PFSK-1 (cell line): ENCODE measurements at regions not wholly inside any gene's neighbourhood (a gene's known extent, or its start where the extent isn't known, plus 50 kb on each side); places are given as distances from the start of the nearest gene placed in this dataset.
A peak's percentile ranks its signal among the peaks of the same experiment; 100 is the strongest.

Source experiments
- FOXP2 ChIP-seq: optimal IDR thresholded peaks from 2 replicates; pipeline ENCODE3; 2011; ENCODE audit warnings: borderline replicate concordance, control low read depth, inconsistent platforms; ENCODE audit not compliant: insufficient read depth; ENCODE audit errors: extremely low read length, extremely low read depth
- POLR2AphosphoS5 ChIP-seq: IDR thresholded peaks from 2 replicates; pipeline ENCODE4 v1.6.1; 2012; ENCODE audit warnings: low read depth, mild to moderate bottlenecking, control low read depth, low read length, moderate library complexity
- REST ChIP-seq, 2 experiments: IDR thresholded peaks; 2 replicates each; pipeline versions ENCODE4 v1.6.1 to v1.8.0; 2011 to 2012; ENCODE audit warnings: low read depth in 2 of 2, low read length in 2 of 2, control low read depth in 1 of 2, inconsistent platforms in 1 of 2, mild to moderate bottlenecking in 1 of 2, moderate library complexity in 1 of 2; ENCODE audit not compliant: insufficient read depth in 1 of 2
- SIN3A ChIP-seq: IDR thresholded peaks from 2 replicates; pipeline ENCODE4 v1.6.1; 2012; ENCODE audit warnings: mild to moderate bottlenecking, low read length, moderate library complexity, borderline replicate concordance; ENCODE audit not compliant: insufficient read depth
- TAF1 ChIP-seq: IDR thresholded peaks from 2 replicates; pipeline ENCODE4 v1.6.1; 2012; ENCODE audit warnings: low read length, control low read depth, borderline replicate concordance; ENCODE audit not compliant: insufficient read depth

GRCh38 chr3:168249205-168249549 lies 153.5 kb upstream of the GOLIM4 start:
- no peak for TF ChIP-seq REST (IDR thresholded peaks at IDR 0.05; ENCODE audit: insufficient read depth in 1 of 2, low read depth in 2 of 2, low read length in 2 of 2)
- 0 out of 2 replicates have a peak, but pooled peaks have one; percentile 4 for TF ChIP-seq POLR2AphosphoS5
- TF ChIP-seq FOXP2: no peak
- TF ChIP-seq SIN3A: no peak
- TF ChIP-seq TAF1: no peak

GRCh38 chr3:168248383-168249204 lies 152.9 kb upstream of the GOLIM4 start:
- TF ChIP-seq REST (IDR thresholded peaks at IDR 0.05; ENCODE audit: insufficient read depth in 1 of 2, low read depth in 2 of 2, low read length in 2 of 2) (peak; percentile 50 to 74; a peak in 3 of 4 replicates), TAF1 (no peak), SIN3A (no peak), FOXP2 (no peak)

- TF ChIP-seq SIN3A (no peak), POLR2AphosphoS5 (no peak), REST (IDR thresholded peaks at IDR 0.05; ENCODE audit: insufficient read depth in 1 of 2, low read depth in 2 of 2, low read length in 2 of 2) (no peak), FOXP2 (no peak), TAF1 (no peak)
These were observed 145.4 kb upstream of the GOLIM4 start for GRCh38 chr3:168241156-168241555.

- TF ChIP-seq SIN3A (no peak), POLR2AphosphoS5 (no peak)
These were observed 143.6 kb upstream of the GOLIM4 start for GRCh38 chr3:168239287-168239686.

DNA sequence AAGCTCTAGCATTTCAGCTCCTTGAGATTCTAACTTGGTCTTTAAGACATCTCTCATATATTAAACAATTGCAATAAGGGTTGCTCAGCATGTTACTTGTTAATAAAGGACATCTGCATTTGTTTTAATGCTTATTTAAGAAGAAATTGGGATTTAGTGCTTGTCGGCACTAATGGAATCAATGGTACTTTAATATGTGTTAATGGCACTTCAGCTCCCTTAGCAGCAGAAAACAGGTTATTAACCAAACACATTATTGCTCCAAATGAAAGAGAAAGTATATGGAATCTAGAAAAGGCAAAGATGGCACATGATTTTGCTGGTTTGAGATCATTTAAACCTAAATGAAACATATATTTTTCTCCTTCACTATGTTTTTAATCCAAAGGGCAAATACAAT lies 137.3 kb upstream of the GOLIM4 start:
- TF ChIP-seq POLR2AphosphoS5 (no peak), FOXP2 (no peak), REST (IDR thresholded peaks at IDR 0.05; ENCODE audit: insufficient read depth in 1 of 2, low read depth in 2 of 2, low read length in 2 of 2) (no peak), TAF1 (no peak), SIN3A (no peak)
